ENCODE measurements at regions not wholly inside any gene's neighbourhood (a gene's known extent, or its start where the extent isn't known, plus 50 kb on each side); places are given as distances from the start of the nearest gene placed in this dataset.

DNA sequence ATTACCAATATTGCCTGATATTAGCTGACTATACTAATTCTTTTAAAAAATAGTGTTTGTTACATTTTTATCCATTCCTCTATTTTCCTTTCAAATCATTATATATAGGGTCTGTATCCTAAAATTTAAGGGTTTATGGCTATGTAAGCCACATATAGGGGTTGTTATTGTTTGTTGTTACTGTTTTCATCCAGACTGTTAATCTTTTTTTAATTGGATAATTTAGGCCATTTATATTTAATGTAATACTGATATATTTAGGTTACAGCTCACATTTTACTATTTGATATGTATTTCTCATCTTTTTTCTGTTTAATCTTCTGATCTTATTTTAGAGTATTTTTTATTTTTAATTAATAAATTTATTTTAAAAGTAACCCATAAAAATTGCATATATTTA lies 487.1 kb upstream of the SGCG start:
- H3K4me3 ChIP-seq (ENCODE audit: low read depth in 1 of 2, low read length in 2 of 2), result no peak overlapping the region
- H3K9me3 ChIP-seq (ENCODE audit: control insufficient read depth in 1 of 2, low read length in 2 of 2), result peaks cover 0 to 3% of the 10 kb centered on the region in 2 donors
- no peak overlapping the region for H3K27ac ChIP-seq (ENCODE audit: low read depth, low read length)
- no peak overlapping the region for H3K9ac ChIP-seq (ENCODE audit: low read depth in 1 of 2, low read length in 2 of 2)
- H3K36me3 ChIP-seq (ENCODE audit: control insufficient read depth in 1 of 2, insufficient read depth in 2 of 2, low read length in 2 of 2), result no peaks in the 10 kb centered on the region
- no peaks in the 10 kb centered on the region for H3K4me1 ChIP-seq (ENCODE audit: control insufficient read depth in 1 of 2, insufficient read depth in 2 of 2, low read length in 2 of 2)
- no peaks in the 10 kb centered on the region for H3K27me3 ChIP-seq (ENCODE audit: control insufficient read depth in 1 of 2, insufficient read depth in 2 of 2, low read length in 2 of 2)

DNA sequence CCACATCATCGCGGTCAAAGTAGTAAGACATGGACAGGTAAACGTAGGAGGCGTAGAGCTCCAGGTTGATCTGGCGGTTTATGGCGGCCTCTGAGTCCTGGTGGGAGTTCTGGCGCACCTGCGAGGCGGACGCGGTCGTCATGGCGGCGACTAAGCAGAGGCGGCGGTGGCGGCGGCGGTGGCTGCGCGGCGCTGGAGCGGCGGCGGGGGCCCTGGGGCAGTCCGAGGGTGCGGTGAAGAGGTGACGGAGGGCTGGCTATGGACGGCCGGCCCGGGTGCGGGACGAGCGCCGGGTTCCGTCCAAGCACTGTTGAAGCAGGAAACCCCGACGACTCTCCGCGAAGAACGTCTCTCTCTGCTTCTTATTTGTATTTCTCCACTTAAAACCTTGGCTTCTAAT lies 484.3 kb upstream of the SGCG start:
- H3K27me3 ChIP-seq (ENCODE audit: control insufficient read depth in 1 of 2, insufficient read depth in 2 of 2, low read length in 2 of 2), result no peaks in the 10 kb centered on the region
- H3K4me1 ChIP-seq (ENCODE audit: control insufficient read depth in 1 of 2, insufficient read depth in 2 of 2, low read length in 2 of 2), result no peaks in the 10 kb centered on the region

DNA sequence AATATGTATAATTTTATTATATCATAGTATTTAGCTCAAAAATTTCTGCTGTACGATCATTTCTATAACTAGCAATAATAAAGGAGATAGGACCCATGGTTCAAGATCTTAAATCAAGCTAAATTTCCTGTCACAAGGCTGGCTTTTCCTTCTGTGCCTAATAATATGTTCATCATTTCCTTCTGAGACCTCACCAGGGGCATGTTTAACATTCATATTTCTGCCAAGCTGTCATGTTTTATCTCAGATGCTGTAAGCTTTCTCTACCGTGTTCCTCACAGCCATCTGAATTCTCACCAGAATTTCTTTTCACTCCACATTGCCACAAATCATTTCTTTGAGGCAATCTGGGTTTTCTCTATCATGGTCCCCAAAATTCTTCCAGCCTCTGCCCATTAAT lies 482.3 kb upstream of the SGCG start:
- H3K36me3 ChIP-seq (ENCODE audit: control insufficient read depth in 1 of 2, insufficient read depth in 2 of 2, low read length in 2 of 2), result no peaks in the 10 kb centered on the region
- H3K27me3 ChIP-seq (ENCODE audit: control insufficient read depth in 1 of 2, insufficient read depth in 2 of 2, low read length in 2 of 2), result no peaks in the 10 kb centered on the region
- no peak overlapping the region for H3K27ac ChIP-seq (ENCODE audit: low read depth, low read length)
- H3K9ac ChIP-seq (ENCODE audit: low read depth in 1 of 2, low read length in 2 of 2), result no peak overlapping the region
- peaks cover 0 to 8% of the 10 kb centered on the region in 2 donors for H3K4me1 ChIP-seq (ENCODE audit: control insufficient read depth in 1 of 2, insufficient read depth in 2 of 2, low read length in 2 of 2)
- H3K9me3 ChIP-seq (ENCODE audit: control insufficient read depth in 1 of 2, low read length in 2 of 2), result peaks cover 0 to 3% of the 10 kb centered on the region in 2 donors
- H3K4me3 ChIP-seq (ENCODE audit: low read depth in 1 of 2, low read length in 2 of 2), result no peak overlapping the region

More for the DNA sequence above, 484.3 kb upstream of the SGCG start:
- no peaks in the 10 kb centered on the region for H3K36me3 ChIP-seq (ENCODE audit: control insufficient read depth in 1 of 2, insufficient read depth in 2 of 2, low read length in 2 of 2)
- H3K9me3 ChIP-seq (ENCODE audit: control insufficient read depth in 1 of 2, low read length in 2 of 2), result peaks cover 0 to 3% of the 10 kb centered on the region in 2 donors
- H3K4me3 ChIP-seq (ENCODE audit: low read depth in 1 of 2, low read length in 2 of 2), result no peak overlapping the region
- H3K27ac ChIP-seq (ENCODE audit: low read depth, low read length), result no peak overlapping the region
- no peak overlapping the region for H3K9ac ChIP-seq (ENCODE audit: low read depth in 1 of 2, low read length in 2 of 2)

DNA sequence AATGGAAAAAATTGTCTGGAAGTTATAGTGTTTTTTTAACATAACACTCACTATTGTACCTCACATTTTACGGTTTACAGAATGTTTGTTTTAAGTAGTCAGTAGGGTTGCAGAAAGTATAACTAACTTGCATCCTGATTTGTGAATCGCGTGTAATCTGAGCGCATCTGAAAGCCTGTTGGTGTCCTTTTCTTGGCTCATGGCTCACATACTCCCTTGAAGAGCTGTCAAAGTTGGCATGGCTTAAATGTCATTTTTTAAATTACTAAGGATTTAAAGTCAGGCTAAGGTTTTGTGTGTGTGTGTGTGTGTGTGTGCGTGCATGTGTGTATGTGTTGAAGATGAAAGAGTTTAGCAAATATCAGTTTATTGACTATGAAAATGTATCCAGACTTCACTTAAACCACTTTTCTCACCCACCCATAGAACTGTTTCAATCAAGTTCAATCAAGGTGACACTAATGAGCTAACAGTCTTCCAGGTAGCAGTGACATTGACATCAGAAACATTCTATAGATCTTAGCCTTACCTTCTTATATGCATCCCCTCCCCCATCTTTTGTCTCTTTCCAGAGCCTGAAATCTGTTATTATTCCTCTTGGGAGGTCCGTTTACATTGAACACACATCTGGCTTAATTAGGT lies 480.4 kb upstream of the SGCG start:
- no peak overlapping the region for H3K9ac ChIP-seq (ENCODE audit: low read depth in 1 of 2, low read length in 2 of 2)
- H3K36me3 ChIP-seq (ENCODE audit: control insufficient read depth in 1 of 2, insufficient read depth in 2 of 2, low read length in 2 of 2), result no peaks in the 10 kb centered on the region
- H3K27me3 ChIP-seq (ENCODE audit: control insufficient read depth in 1 of 2, insufficient read depth in 2 of 2, low read length in 2 of 2), result no peaks in the 10 kb centered on the region
- peaks cover 0 to 8% of the 10 kb centered on the region in 2 donors for H3K4me1 ChIP-seq (ENCODE audit: control insufficient read depth in 1 of 2, insufficient read depth in 2 of 2, low read length in 2 of 2)
- no peak overlapping the region for H3K27ac ChIP-seq (ENCODE audit: low read depth, low read length)
- no peaks in the 10 kb centered on the region for H3K9me3 ChIP-seq (ENCODE audit: control insufficient read depth in 1 of 2, low read length in 2 of 2)
- H3K4me3 ChIP-seq (ENCODE audit: low read depth in 1 of 2, low read length in 2 of 2), result no peak overlapping the region

DNA sequence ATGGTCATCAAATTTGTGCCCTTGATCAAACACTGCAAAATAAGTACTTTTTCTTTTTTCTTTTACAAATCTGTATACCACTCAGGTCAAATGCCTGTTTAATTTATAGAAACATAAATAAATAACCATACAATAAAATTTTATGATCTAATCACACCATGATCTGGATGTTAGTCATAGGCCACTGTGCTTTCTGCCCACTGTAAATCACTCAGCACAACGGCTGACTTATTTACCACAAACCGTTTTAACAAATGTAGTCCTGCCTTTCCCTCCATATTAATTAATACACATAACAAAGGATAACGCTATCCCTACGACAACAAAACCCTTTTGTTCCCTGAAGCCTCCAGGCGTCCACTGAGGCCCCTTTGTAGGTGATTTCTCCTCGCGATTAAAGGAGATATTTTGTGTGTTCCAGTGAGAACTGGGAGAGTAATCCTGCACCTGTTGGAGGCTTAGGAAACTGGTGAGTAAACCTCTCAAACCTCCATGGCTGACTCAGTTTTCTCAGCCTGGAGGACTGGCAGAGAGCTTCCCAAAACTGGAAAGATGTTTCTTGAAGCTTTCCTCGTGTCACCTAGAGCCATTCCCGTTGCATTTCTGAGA lies 477.1 kb upstream of the SGCG start:
- Histone ChIP-seq H3K4me3 (ENCODE audit: low read depth in 1 of 2, low read length in 2 of 2) (no peak overlapping the region), H3K36me3 (ENCODE audit: control insufficient read depth in 1 of 2, insufficient read depth in 2 of 2, low read length in 2 of 2) (no peaks in the 10 kb centered on the region), H3K4me1 (ENCODE audit: control insufficient read depth in 1 of 2, insufficient read depth in 2 of 2, low read length in 2 of 2) (peaks cover 0 to 8% of the 10 kb centered on the region in 2 donors), H3K27ac (ENCODE audit: low read depth, low read length) (no peak overlapping the region), H3K9me3 (ENCODE audit: control insufficient read depth in 1 of 2, low read length in 2 of 2) (no peaks in the 10 kb centered on the region), H3K9ac (ENCODE audit: low read depth in 1 of 2, low read length in 2 of 2) (no peak overlapping the region), H3K27me3 (ENCODE audit: control insufficient read depth in 1 of 2, insufficient read depth in 2 of 2, low read length in 2 of 2) (no peaks in the 10 kb centered on the region)

DNA sequence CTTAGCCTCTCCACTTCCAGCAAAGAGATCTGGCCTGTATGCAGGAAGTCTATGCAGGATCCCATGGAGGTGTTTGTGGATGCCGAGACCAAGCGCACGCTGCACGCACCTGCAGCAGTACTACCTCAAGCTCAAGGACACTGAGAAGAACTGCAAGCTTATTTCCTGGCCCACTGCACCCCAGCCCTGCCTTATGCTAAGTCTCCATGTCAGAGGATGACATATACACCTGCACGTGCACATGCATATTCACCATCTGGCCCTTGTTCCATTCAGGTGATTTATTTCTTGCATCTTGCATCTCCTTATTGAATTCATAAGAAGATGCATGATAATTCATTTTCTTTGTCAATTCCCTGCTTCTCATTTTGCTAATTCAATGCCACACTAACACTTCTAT lies 472.8 kb upstream of the SGCG start:
- Histone ChIP-seq H3K9me3 (ENCODE audit: control insufficient read depth in 1 of 2, low read length in 2 of 2) (no peaks in the 10 kb centered on the region), H3K4me3 (ENCODE audit: low read depth in 1 of 2, low read length in 2 of 2) (no peak overlapping the region), H3K4me1 (ENCODE audit: control insufficient read depth in 1 of 2, insufficient read depth in 2 of 2, low read length in 2 of 2) (peaks cover 0 to 6% of the 10 kb centered on the region in 2 donors), H3K27me3 (ENCODE audit: control insufficient read depth in 1 of 2, insufficient read depth in 2 of 2, low read length in 2 of 2) (no peaks in the 10 kb centered on the region), H3K27ac (ENCODE audit: low read depth, low read length) (no peak overlapping the region), H3K36me3 (ENCODE audit: control insufficient read depth in 1 of 2, insufficient read depth in 2 of 2, low read length in 2 of 2) (no peaks in the 10 kb centered on the region), H3K9ac (ENCODE audit: low read depth in 1 of 2, low read length in 2 of 2) (no peak overlapping the region)

DNA sequence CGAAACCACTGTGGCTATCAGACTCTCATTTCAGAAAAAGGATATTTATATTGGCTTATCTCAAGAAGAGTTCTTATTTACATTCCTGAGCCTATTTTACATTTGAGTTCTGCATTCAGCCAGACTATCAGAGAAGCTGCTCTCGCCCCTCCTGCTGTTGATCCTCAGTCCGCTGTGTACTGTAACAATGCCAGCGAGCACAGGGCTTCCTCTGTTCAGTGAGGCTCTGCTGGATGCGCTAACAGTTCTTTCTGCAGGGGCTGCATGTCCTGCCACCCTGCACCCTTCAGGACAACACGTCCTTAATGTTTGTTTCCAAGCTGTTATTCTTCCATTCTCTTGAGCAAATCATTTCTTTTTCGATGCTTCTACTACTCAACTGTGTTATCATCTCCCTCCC lies 463.7 kb upstream of the SGCG start:
- Histone ChIP-seq H3K9ac (ENCODE audit: low read depth in 1 of 2, low read length in 2 of 2) (no peak overlapping the region), H3K4me3 (ENCODE audit: low read depth in 1 of 2, low read length in 2 of 2) (no peak overlapping the region), H3K36me3 (ENCODE audit: control insufficient read depth in 1 of 2, insufficient read depth in 2 of 2, low read length in 2 of 2) (no peaks in the 10 kb centered on the region), H3K27ac (ENCODE audit: low read depth, low read length) (no peak overlapping the region), H3K27me3 (ENCODE audit: control insufficient read depth in 1 of 2, insufficient read depth in 2 of 2, low read length in 2 of 2) (no peaks in the 10 kb centered on the region), H3K4me1 (ENCODE audit: control insufficient read depth in 1 of 2, insufficient read depth in 2 of 2, low read length in 2 of 2) (no peaks in the 10 kb centered on the region), H3K9me3 (ENCODE audit: control insufficient read depth in 1 of 2, low read length in 2 of 2) (no peaks in the 10 kb centered on the region)

DNA sequence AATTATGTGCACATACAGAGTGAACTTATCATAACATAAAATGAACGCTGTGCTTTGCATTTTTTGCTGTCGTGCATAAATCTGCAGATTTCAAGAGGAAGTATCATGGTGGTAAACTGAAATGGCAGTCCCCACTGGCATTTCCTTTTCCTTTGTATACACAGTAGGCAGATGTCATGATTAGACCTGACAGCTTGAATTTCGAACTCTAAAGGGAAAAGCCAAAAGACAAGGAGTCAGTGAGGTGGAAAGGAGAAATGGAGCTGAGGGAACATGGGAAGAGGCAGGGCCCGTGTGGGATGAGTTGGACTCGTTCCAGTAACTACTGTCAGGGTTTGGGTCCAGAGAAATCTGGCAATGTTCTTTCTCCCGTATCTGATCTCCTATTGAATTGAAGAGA lies 454.1 kb upstream of the SGCG start:
- Histone ChIP-seq H3K4me3 (ENCODE audit: low read depth in 1 of 2, low read length in 2 of 2) (no peak overlapping the region), H3K27ac (ENCODE audit: low read depth, low read length) (no peak overlapping the region), H3K4me1 (ENCODE audit: control insufficient read depth in 1 of 2, insufficient read depth in 2 of 2, low read length in 2 of 2) (no peaks in the 10 kb centered on the region), H3K9ac (ENCODE audit: low read depth in 1 of 2, low read length in 2 of 2) (no peak overlapping the region), H3K36me3 (ENCODE audit: control insufficient read depth in 1 of 2, insufficient read depth in 2 of 2, low read length in 2 of 2) (no peaks in the 10 kb centered on the region), H3K9me3 (ENCODE audit: control insufficient read depth in 1 of 2, low read length in 2 of 2) (no peaks in the 10 kb centered on the region), H3K27me3 (ENCODE audit: control insufficient read depth in 1 of 2, insufficient read depth in 2 of 2, low read length in 2 of 2) (no peaks in the 10 kb centered on the region)

DNA sequence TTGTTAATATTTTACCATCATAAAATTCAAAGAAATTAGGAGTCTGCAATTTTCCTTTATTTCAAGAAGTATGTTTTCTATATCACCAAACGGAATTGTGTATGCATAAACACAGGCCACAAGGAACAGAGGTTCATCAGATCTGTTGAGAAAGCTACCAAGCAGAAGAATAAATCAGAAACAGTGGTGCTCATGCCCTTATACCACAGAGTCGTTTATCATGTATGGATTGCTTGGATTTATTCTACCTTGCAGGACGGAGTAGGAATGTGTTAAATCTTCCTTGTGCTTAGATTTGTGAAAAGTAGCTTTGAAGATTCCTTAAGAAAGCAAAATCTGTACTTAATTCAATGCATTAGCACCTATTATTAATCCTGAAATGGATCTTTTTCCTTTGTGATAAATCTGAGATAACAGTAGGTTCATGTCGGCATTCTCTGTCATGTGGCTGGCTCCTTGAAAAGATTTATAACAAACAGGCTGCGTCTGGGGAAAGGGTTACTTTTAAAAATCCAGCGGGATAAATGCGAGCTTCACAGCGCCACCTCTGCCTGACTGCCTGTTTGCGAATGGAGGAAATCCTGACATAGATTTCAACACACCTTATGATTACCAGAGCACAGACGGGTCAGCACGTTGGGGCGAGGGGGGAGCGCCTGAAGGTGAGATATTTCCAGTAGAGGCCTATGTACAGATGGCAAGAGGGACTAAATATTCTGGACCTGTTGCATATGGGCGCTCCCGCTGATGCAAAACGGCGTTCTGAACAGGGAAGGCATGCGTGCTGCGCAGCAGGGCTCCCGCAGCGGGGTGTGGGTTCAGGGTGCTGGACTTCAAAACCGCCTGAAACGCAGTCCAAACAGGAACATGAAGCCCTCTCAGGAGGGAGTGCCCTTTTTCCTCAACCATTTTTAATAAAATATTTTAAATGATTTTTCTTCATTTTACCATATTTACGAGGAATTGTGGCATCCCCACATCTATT lies 445.5 kb upstream of the SGCG start:
- Histone ChIP-seq H3K9ac (ENCODE audit: low read depth in 1 of 2, low read length in 2 of 2) (no peak overlapping the region), H3K27ac (ENCODE audit: low read depth, low read length) (no peak overlapping the region), H3K36me3 (ENCODE audit: control insufficient read depth in 1 of 2, insufficient read depth in 2 of 2, low read length in 2 of 2) (no peaks in the 10 kb centered on the region), H3K4me3 (ENCODE audit: low read depth in 1 of 2, low read length in 2 of 2) (no peak overlapping the region), H3K27me3 (ENCODE audit: control insufficient read depth in 1 of 2, insufficient read depth in 2 of 2, low read length in 2 of 2) (no peaks in the 10 kb centered on the region), H3K9me3 (ENCODE audit: control insufficient read depth in 1 of 2, low read length in 2 of 2) (no peaks in the 10 kb centered on the region), H3K4me1 (ENCODE audit: control insufficient read depth in 1 of 2, insufficient read depth in 2 of 2, low read length in 2 of 2) (no peaks in the 10 kb centered on the region)

All from duodenal mucosa (tissue), 2 donors.